ENCODE measurements at regions not wholly inside any gene's neighbourhood (a gene's known extent, or its start where the extent isn't known, plus 50 kb on each side); places are given as distances from the start of the nearest gene placed in this dataset.

GRCh38 chr15:70556151-70556741 is 207.1 kb downstream of the UACA start:
- no peak for DNase-seq (ENCODE audit: low read depth)

- DNase-seq (ENCODE audit: low read depth) = no peak
These were observed 207.6 kb downstream of the UACA start for GRCh38 chr15:70555713-70556112.

- no peak for DNase-seq (ENCODE audit: low read depth)
These were observed 215.4 kb downstream of the UACA start for GRCh38 chr15:70547846-70548487.

GRCh38 chr15:70545526-70545925 is 217.8 kb downstream of the UACA start:
- no peak for DNase-seq (ENCODE audit: low read depth)

- no peak for DNase-seq (ENCODE audit: low read depth)
These were observed 221.8 kb downstream of the UACA start for GRCh38 chr15:70541511-70541910.

GRCh38 chr15:70539912-70540530 is 223.3 kb downstream of the UACA start:
- no peak for DNase-seq (ENCODE audit: low read depth)

GRCh38 chr15:70539409-70539808 is 223.9 kb downstream of the UACA start:
- no peak for DNase-seq (ENCODE audit: low read depth)

GRCh38 chr15:70538278-70538677 is 225.1 kb downstream of the UACA start:
- DNase-seq (ENCODE audit: low read depth) = no peak

GRCh38 chr15:70535955-70536338 is 227.4 kb downstream of the UACA start:
- DNase-seq (ENCODE audit: low read depth) = no peak

GRCh38 chr15:70535071-70535954 is 228.0 kb downstream of the UACA start:
- DNase-seq (ENCODE audit: low read depth) = no peak

GRCh38 chr15:70533931-70534742 is 229.2 kb downstream of the UACA start:
- no peak for DNase-seq (ENCODE audit: low read depth)

GRCh38 chr15:70532531-70533186 is 230.7 kb downstream of the UACA start:
- no peak for DNase-seq (ENCODE audit: low read depth)

- no peak for DNase-seq (ENCODE audit: low read depth)
These were observed 231.8 kb downstream of the UACA start for GRCh38 chr15:70531576-70531975.

GRCh38 chr15:70530906-70531305 is 232.5 kb downstream of the UACA start:
- DNase-seq (ENCODE audit: low read depth) = no peak

- no peak for DNase-seq (ENCODE audit: low read depth)
These were observed 232.9 kb downstream of the UACA start for GRCh38 chr15:70530503-70530902.

GRCh38 chr15:70530017-70530499 is 233.3 kb downstream of the UACA start:
- DNase-seq (ENCODE audit: low read depth) = no peak

GRCh38 chr15:70528816-70529215 is 234.5 kb downstream of the UACA start:
- no peak for DNase-seq (ENCODE audit: low read depth)

- no peak for DNase-seq (ENCODE audit: low read depth)
These were observed 235.1 kb downstream of the UACA start for GRCh38 chr15:70528270-70528706.

- DNase-seq (ENCODE audit: low read depth) = no peak
These were observed 236.4 kb downstream of the UACA start for GRCh38 chr15:70526974-70527325.

GRCh38 chr15:70526221-70526973 is 237.0 kb downstream of the UACA start:
- no peak for DNase-seq (ENCODE audit: low read depth)
